ENCODE measurements at regions not wholly inside any gene's neighbourhood (a gene's known extent, or its start where the extent isn't known, plus 50 kb on each side); places are given as distances from the start of the nearest gene placed in this dataset.
"Not testable (repeated sequence)": the region's sequence is repeated elsewhere in the genome, so short reads cannot be mapped to it uniquely, and the experiment has no call there.

- no peak overlapping the region for H3K4me3 ChIP-seq (replicated peaks in 1 of 2; ENCODE audit: low read depth in 2 of 2, low read length in 2 of 2)
- peak in 1 of 2 donors; percentile 30 for DNase-seq (ENCODE audit: low read depth in 2 of 2)
- no peak for TF ChIP-seq CTCF (IDR thresholded peaks at IDR 0.05; ENCODE audit: low read depth, low read length)
These were observed 165.9 kb downstream of the PTBP2 start for GRCh38 chr1:96887501-96887900.

GRCh38 chr1:96901783-96902363 is 180.3 kb downstream of the PTBP2 start:
- H3K4me3 ChIP-seq (replicated peaks in 1 of 2; ENCODE audit: low read depth in 2 of 2, low read length in 2 of 2) = no peak overlapping the region
- DNase-seq (ENCODE audit: low read depth in 2 of 2) = no peak
- TF ChIP-seq CTCF (IDR thresholded peaks at IDR 0.05; ENCODE audit: low read depth, low read length) = no peak

GRCh38 chr1:96912248-96912647 is 190.7 kb downstream of the PTBP2 start:
- H3K4me3 ChIP-seq (replicated peaks in 1 of 2; ENCODE audit: low read depth in 2 of 2, low read length in 2 of 2) = no peak overlapping the region
- no peak for TF ChIP-seq CTCF (IDR thresholded peaks at IDR 0.05; ENCODE audit: low read depth, low read length)
- no peak for DNase-seq (ENCODE audit: low read depth in 2 of 2)

GRCh38 chr1:96915701-96916100 is 194.1 kb downstream of the PTBP2 start:
- H3K4me3 ChIP-seq (replicated peaks in 1 of 2; ENCODE audit: low read depth in 2 of 2, low read length in 2 of 2) = not testable (repeated sequence)
- DNase-seq (ENCODE audit: low read depth in 2 of 2) = peak in 1 of 2 donors; percentile 19

- H3K4me3 ChIP-seq (replicated peaks in 1 of 2; ENCODE audit: low read depth in 2 of 2, low read length in 2 of 2) = no peak overlapping the region
- peak; percentile 70 to 83 for DNase-seq (ENCODE audit: low read depth in 2 of 2)
- no peak for TF ChIP-seq CTCF (IDR thresholded peaks at IDR 0.05; ENCODE audit: low read depth, low read length)
These were observed 196.8 kb downstream of the PTBP2 start for GRCh38 chr1:96918406-96918805.

GRCh38 chr1:96922181-96922580 is 200.6 kb downstream of the PTBP2 start:
- H3K4me3 ChIP-seq (replicated peaks in 1 of 2; ENCODE audit: low read depth in 2 of 2, low read length in 2 of 2) = no peak overlapping the region
- DNase-seq (ENCODE audit: low read depth in 2 of 2) = no peak
- no peak for TF ChIP-seq CTCF (IDR thresholded peaks at IDR 0.05; ENCODE audit: low read depth, low read length)

- H3K4me3 ChIP-seq (replicated peaks in 1 of 2; ENCODE audit: low read depth in 2 of 2, low read length in 2 of 2) = no peak overlapping the region
- DNase-seq (ENCODE audit: low read depth in 2 of 2) = no peak
- TF ChIP-seq CTCF (IDR thresholded peaks at IDR 0.05; ENCODE audit: low read depth, low read length) = no peak
These were observed 202.2 kb downstream of the PTBP2 start for GRCh38 chr1:96923753-96924152.

Measured in cardiac fibroblast (primary cell).